CD4-positive, alpha-beta T cell (primary cell): ENCODE measurements at regions not wholly inside any gene's neighbourhood (a gene's known extent, or its start where the extent isn't known, plus 50 kb on each side); places are given as distances from the start of the nearest gene placed in this dataset.

Experiments
- ATAC-seq: fragments of 200-7000 bp; cut with Tn5 transposase; one replicate; pipeline ENCODE4 v1.10.0; 2022; ENCODE audit warnings: mild to moderate bottlenecking; ENCODE audit not compliant: poor library complexity
- CTCF ChIA-PET: fragments of 350-600 bp; sonication (Branson Sonifier 250); formaldehyde crosslinking; loops from one replicate; lab custom pipeline; 2021; ENCODE audit warnings: antibody characterized with exemption, inconsistent platforms; lab: Charles Lee
- POLR2A ChIA-PET: fragments of 350-600 bp; sonication (Branson Sonifier 250); formaldehyde crosslinking; loops from one replicate; lab custom pipeline; 2021; ENCODE audit warnings: antibody characterized with exemption, inconsistent platforms; lab: Charles Lee
- DNase-seq, 14 experiments: peaks; one replicate each; pipeline ENCODE4 v3.0.0-alpha.2; 2013 to 2020; ENCODE audit warnings: mixed read lengths in 2 of 14
- H3K27ac ChIP-seq, 2 donors: one replicate each; pipeline versions ENCODE4 v1.5.1 to v1.7.0; 2013; ENCODE audit warnings: low read length in 2 of 2, low read depth in 1 of 2, mild to moderate bottlenecking in 1 of 2
- H3K27me3 ChIP-seq, 2 experiments: 1 replicate in 1 of 2; 2 replicates in 1 of 2; pipeline versions ENCODE4 v1.6.1 to v1.7.0; 2013; ENCODE audit warnings: low read length in 2 of 2, control low read depth in 1 of 2, mild to moderate bottlenecking in 1 of 2, moderate library complexity in 1 of 2; ENCODE audit not compliant: insufficient read depth in 2 of 2, control insufficient read depth in 1 of 2
- H3K36me3 ChIP-seq: one replicate; pipeline ENCODE4 v1.6.1; 2013; ENCODE audit warnings: low read length, control low read depth; ENCODE audit not compliant: insufficient read depth
- H3K4me1 ChIP-seq: one replicate; pipeline ENCODE4 v1.6.1; 2013; ENCODE audit warnings: low read length, control low read depth; ENCODE audit not compliant: insufficient read depth
- H3K4me3 ChIP-seq: one replicate; pipeline ENCODE4 v1.5.1; 2013; ENCODE audit warnings: mild to moderate bottlenecking, low read length, moderate library complexity
- H3K9me3 ChIP-seq, 2 experiments: 1 replicate in 1 of 2; 2 replicates in 1 of 2; pipeline versions ENCODE4 v1.6.1 to v1.7.0; 2013; ENCODE audit warnings: low read length in 2 of 2, mild to moderate bottlenecking in 2 of 2, control low read depth in 1 of 2, moderate library complexity in 1 of 2; ENCODE audit not compliant: control insufficient read depth in 1 of 2, insufficient read depth in 1 of 2
- H3K27ac Mint-ChIP-seq: one replicate; pipeline ENCODE4 v1.8.0; 2020; ENCODE audit warnings: mixed read lengths
- H3K27me3 Mint-ChIP-seq: one replicate; pipeline ENCODE4 v1.8.0; 2021; ENCODE audit warnings: mixed read lengths
- H3K36me3 Mint-ChIP-seq: one replicate; pipeline ENCODE4 v1.8.0; 2021; ENCODE audit warnings: low read depth, mixed read lengths
- H3K4me1 Mint-ChIP-seq: one replicate; pipeline ENCODE4 v1.8.0; 2021; ENCODE audit warnings: low read depth, mixed read lengths
- H3K4me3 Mint-ChIP-seq: one replicate; pipeline ENCODE4 v1.8.0; 2020; ENCODE audit warnings: mild to moderate bottlenecking, mixed read lengths
- H3K9me3 Mint-ChIP-seq: one replicate; pipeline ENCODE4 v1.8.0; 2020; ENCODE audit warnings: mixed read lengths
- CTCF ChIP-seq: fragments of 200-600 bp; IDR thresholded peaks from one replicate; pipeline ENCODE4 v1.8.0; 2022; ENCODE audit warnings: antibody characterized with exemption, mild to moderate bottlenecking
- intact Hi-C, 2 experiments: fragments of 100-400 bp; cut with DNase I in 1 of 2; cut with micrococcal nuclease in 1 of 2; formaldehyde crosslinking; loops; one replicate each; pipeline versions ENCODE4 v1.15.1 to v1.9.0; 2023 to 2025; cut with DNase I, micrococcal nuclease

GRCh38 chr5:176185133-176185733 is 53.0 kb upstream of the SIMC1 start:
- TF ChIP-seq CTCF: no peak
- Histone ChIP-seq H3K9me3 (no peaks in the 10 kb centered on the region), H3K4me1 (no peaks in the 10 kb centered on the region), H3K4me3 (no peak overlapping the region), H3K27ac (no peak overlapping the region), H3K36me3 (no peaks in the 10 kb centered on the region), H3K27me3 (no peaks in the 10 kb centered on the region)
- H3K4me3 Mint-ChIP-seq: no peak overlapping the region
- no peaks in the 10 kb centered on the region for H3K4me1 Mint-ChIP-seq
- ChIA-PET CTCF (no interaction called here), POLR2A (no interaction called here)
- ATAC-seq (no peak), DNase-seq (no peak)
- peaks cover 27% of the 10 kb centered on the region for H3K27me3 Mint-ChIP-seq
- no peak overlapping the region for H3K27ac Mint-ChIP-seq
- no peaks in the 10 kb centered on the region for H3K36me3 Mint-ChIP-seq
- no peaks in the 10 kb centered on the region for H3K9me3 Mint-ChIP-seq
- intact Hi-C loops: no loop called here

GRCh38 chr5:176186107-176186506 is 52.1 kb upstream of the SIMC1 start:
- CTCF ChIA-PET: no interaction called here
- no peak overlapping the region for H3K4me3 Mint-ChIP-seq

GRCh38 chr5:176187276-176188062 is 50.8 kb upstream of the SIMC1 start:
- intact Hi-C loops: no loop called here
- ChIA-PET POLR2A (no interaction called here), CTCF (no interaction called here)
- no peaks in the 10 kb centered on the region for H3K36me3 Mint-ChIP-seq
- ATAC-seq: no peak
- no peak overlapping the region for H3K4me3 ChIP-seq
- TF ChIP-seq CTCF: no peak
- peaks cover 6% of the 10 kb centered on the region for H3K27me3 Mint-ChIP-seq
- H3K27ac ChIP-seq: no peak overlapping the region
- no peak overlapping the region for H3K4me3 Mint-ChIP-seq
- H3K27me3 ChIP-seq: peaks cover 3 to 4% of the 10 kb centered on the region in 2 experiments
- no peaks in the 10 kb centered on the region for H3K4me1 ChIP-seq
- no peaks in the 10 kb centered on the region for H3K36me3 ChIP-seq
- DNase-seq: no peak
- no peak overlapping the region for H3K27ac Mint-ChIP-seq
- H3K4me1 Mint-ChIP-seq: no peaks in the 10 kb centered on the region
- H3K9me3 Mint-ChIP-seq: no peaks in the 10 kb centered on the region
- H3K9me3 ChIP-seq: no peaks in the 10 kb centered on the region

More at GRCh38 chr5:176186107-176186506, 52.1 kb upstream of the SIMC1 start:
- peaks cover 20% of the 10 kb centered on the region for H3K27me3 Mint-ChIP-seq
- Histone ChIP-seq H3K36me3 (no peaks in the 10 kb centered on the region), H3K4me1 (no peaks in the 10 kb centered on the region), H3K4me3 (no peak overlapping the region), H3K9me3 (no peaks in the 10 kb centered on the region), H3K27ac (no peak overlapping the region), H3K27me3 (no peaks in the 10 kb centered on the region)
- no peaks in the 10 kb centered on the region for H3K36me3 Mint-ChIP-seq
- intact Hi-C loops: no loop called here
- ATAC-seq (no peak), DNase-seq (no peak)
- TF ChIP-seq CTCF: no peak
- POLR2A ChIA-PET: no interaction called here
- no peaks in the 10 kb centered on the region for H3K9me3 Mint-ChIP-seq
- H3K27ac Mint-ChIP-seq: no peak overlapping the region
- H3K4me1 Mint-ChIP-seq: no peaks in the 10 kb centered on the region
